OCI-LY1 (cell line): ENCODE measurements at regions not wholly inside any gene's neighbourhood (a gene's known extent, or its start where the extent isn't known, plus 50 kb on each side); places are given as distances from the start of the nearest gene placed in this dataset.

Source experiments
- H2AFZ ChIP-seq: fragments of 200-600 bp; sonication (generic), shearing (Covaris generic); 2 replicates; pipeline ENCODE4 v1.6.0; 2014; ENCODE audit warnings: antibody characterized with exemption, mild to moderate bottlenecking, low read length
- H3F3A ChIP-seq: fragments of 200-600 bp; sonication (generic), shearing (Covaris generic); 2 replicates; pipeline ENCODE4 v1.6.0; 2014; ENCODE audit warnings: mild to moderate bottlenecking, antibody characterized with exemption, low read length, moderate library complexity; ENCODE audit not compliant: insufficient read depth
- H3K27ac ChIP-seq: fragments of 200-600 bp; sonication (generic); 2 replicates; pipeline ENCODE4 v1.5.1; 2014; ENCODE audit warnings: low read length, mixed run types, mild to moderate bottlenecking, low read depth; ENCODE audit not compliant: poor library complexity, severe bottlenecking
- H3K27me3 ChIP-seq: fragments of 200-600 bp; sonication (generic); 2 replicates; pipeline ENCODE4 v1.6.0; 2014; ENCODE audit warnings: antibody characterized with exemption, mild to moderate bottlenecking, low read length, moderate library complexity; ENCODE audit not compliant: insufficient read depth
- H3K36me3 ChIP-seq: fragments of 200-600 bp; sonication (generic); 2 replicates; pipeline ENCODE4 v1.6.1; 2014; ENCODE audit warnings: mild to moderate bottlenecking, antibody characterized with exemption, low read length, moderate library complexity, mixed read lengths; ENCODE audit not compliant: insufficient read depth
- H3K4me1 ChIP-seq: fragments of 200-600 bp; sonication (generic); 2 replicates; pipeline ENCODE4 v1.5.1; 2014; ENCODE audit warnings: mild to moderate bottlenecking, low read length, moderate library complexity; ENCODE audit not compliant: insufficient read depth, severe bottlenecking
- H3K4me2 ChIP-seq: fragments of 200-600 bp; sonication (generic), shearing (Covaris generic); 2 replicates; pipeline ENCODE4 v1.6.1; 2014; ENCODE audit warnings: low read length
- H3K4me3 ChIP-seq: fragments of 200-600 bp; sonication (generic); 2 replicates; pipeline ENCODE4 v1.5.1; 2014; ENCODE audit warnings: low read length, low read depth, mild to moderate bottlenecking, mixed read lengths; ENCODE audit not compliant: poor library complexity, severe bottlenecking
- H3K79me2 ChIP-seq: fragments of 200-600 bp; shearing (Covaris generic); 2 replicates; pipeline ENCODE4 v1.6.1; 2016; ENCODE audit warnings: mixed run types, low read length, mixed read lengths; ENCODE audit not compliant: insufficient read depth
- H3K9ac ChIP-seq: fragments of 200-600 bp; sonication (generic), shearing (Covaris generic); 2 replicates; pipeline ENCODE4 v1.6.1; 2014; ENCODE audit warnings: mild to moderate bottlenecking, low read length, mixed read lengths
- H3K9me2 ChIP-seq: fragments of 200-600 bp; sonication (generic), shearing (Covaris generic); 2 replicates; pipeline ENCODE4 v1.6.1; 2014; ENCODE audit warnings: low read depth, mild to moderate bottlenecking, low read length, mixed read lengths
- H3K9me3 ChIP-seq: fragments of 200-600 bp; shearing (Covaris generic); 2 replicates; pipeline ENCODE4 v1.6.1; 2014; ENCODE audit warnings: low read length, mixed read lengths
- H4K20me1 ChIP-seq: fragments of 200-600 bp; sonication (generic), shearing (Covaris generic); 2 replicates; pipeline ENCODE4 v1.6.0; 2016; ENCODE audit warnings: mild to moderate bottlenecking, low read length; ENCODE audit not compliant: insufficient read depth
- EZH2 ChIP-seq: fragments of 200-600 bp; sonication (generic), shearing (Covaris generic); IDR thresholded peaks from 2 replicates; pipeline ENCODE4 v1.8.0; 2017; ENCODE audit warnings: borderline replicate concordance, mixed run types, mild to moderate bottlenecking, antibody characterized with exemption, low read length, moderate library complexity, mixed read lengths
- TF ChIP-seq, protein P1 (sequence below): fragments of 200-600 bp; sonication (generic), shearing (Covaris generic); IDR thresholded peaks from 2 replicates; pipeline ENCODE4 v1.5.1; 2017; ENCODE audit warnings: mild to moderate bottlenecking, antibody characterized with exemption, low read length, moderate library complexity, mixed read lengths

- Histone ChIP-seq H3K9me2 (no peaks in the 10 kb centered on the region), H3K9me3 (no peaks in the 10 kb centered on the region), H4K20me1 (no peaks in the 10 kb centered on the region), H2AFZ (no peak overlapping the region), H3K27me3 (peaks cover 4% of the 10 kb centered on the region; the same call in 1 of the 2 replicates), H3F3A (no peaks in the 10 kb centered on the region), H3K9ac (no peak overlapping the region), H3K36me3 (no peaks in the 10 kb centered on the region), H3K4me1 (no peaks in the 10 kb centered on the region), H3K79me2 (no peaks in the 10 kb centered on the region), H3K4me3 (no peak overlapping the region), H3K27ac (no peak overlapping the region), H3K4me2 (no peak overlapping the region)
- TF ChIP-seq EZH2, result no peak
- TF ChIP-seq, protein P1, sequence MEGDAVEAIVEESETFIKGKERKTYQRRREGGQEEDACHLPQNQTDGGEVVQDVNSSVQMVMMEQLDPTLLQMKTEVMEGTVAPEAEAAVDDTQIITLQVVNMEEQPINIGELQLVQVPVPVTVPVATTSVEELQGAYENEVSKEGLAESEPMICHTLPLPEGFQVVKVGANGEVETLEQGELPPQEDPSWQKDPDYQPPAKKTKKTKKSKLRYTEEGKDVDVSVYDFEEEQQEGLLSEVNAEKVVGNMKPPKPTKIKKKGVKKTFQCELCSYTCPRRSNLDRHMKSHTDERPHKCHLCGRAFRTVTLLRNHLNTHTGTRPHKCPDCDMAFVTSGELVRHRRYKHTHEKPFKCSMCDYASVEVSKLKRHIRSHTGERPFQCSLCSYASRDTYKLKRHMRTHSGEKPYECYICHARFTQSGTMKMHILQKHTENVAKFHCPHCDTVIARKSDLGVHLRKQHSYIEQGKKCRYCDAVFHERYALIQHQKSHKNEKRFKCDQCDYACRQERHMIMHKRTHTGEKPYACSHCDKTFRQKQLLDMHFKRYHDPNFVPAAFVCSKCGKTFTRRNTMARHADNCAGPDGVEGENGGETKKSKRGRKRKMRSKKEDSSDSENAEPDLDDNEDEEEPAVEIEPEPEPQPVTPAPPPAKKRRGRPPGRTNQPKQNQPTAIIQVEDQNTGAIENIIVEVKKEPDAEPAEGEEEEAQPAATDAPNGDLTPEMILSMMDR, result no peak
Observed at GRCh38 chr17:422196-422930, 69.8 kb upstream of the RPH3AL start.

- peaks cover 4% of the 10 kb centered on the region; the same call in 1 of the 2 replicates for H3K27me3 ChIP-seq
- H3K9me3 ChIP-seq, result no peaks in the 10 kb centered on the region
- H2AFZ ChIP-seq, result no peak overlapping the region
- H3K9ac ChIP-seq, result no peak overlapping the region
- H3K79me2 ChIP-seq, result no peaks in the 10 kb centered on the region
- H3K9me2 ChIP-seq, result no peaks in the 10 kb centered on the region
- H3K4me3 ChIP-seq, result no peak overlapping the region
- H4K20me1 ChIP-seq, result no peaks in the 10 kb centered on the region
- no peak overlapping the region for H3K4me2 ChIP-seq
- peaks cover 17% of the 10 kb centered on the region for H3K4me1 ChIP-seq
- no peaks in the 10 kb centered on the region for H3F3A ChIP-seq
- no peak for TF ChIP-seq EZH2
- TF ChIP-seq, protein P1, result no peak
- H3K27ac ChIP-seq, result no peak overlapping the region
- H3K36me3 ChIP-seq, result no peaks in the 10 kb centered on the region
Observed at GRCh38 chr17:420479-421175, 68.0 kb upstream of the RPH3AL start.

DNA sequence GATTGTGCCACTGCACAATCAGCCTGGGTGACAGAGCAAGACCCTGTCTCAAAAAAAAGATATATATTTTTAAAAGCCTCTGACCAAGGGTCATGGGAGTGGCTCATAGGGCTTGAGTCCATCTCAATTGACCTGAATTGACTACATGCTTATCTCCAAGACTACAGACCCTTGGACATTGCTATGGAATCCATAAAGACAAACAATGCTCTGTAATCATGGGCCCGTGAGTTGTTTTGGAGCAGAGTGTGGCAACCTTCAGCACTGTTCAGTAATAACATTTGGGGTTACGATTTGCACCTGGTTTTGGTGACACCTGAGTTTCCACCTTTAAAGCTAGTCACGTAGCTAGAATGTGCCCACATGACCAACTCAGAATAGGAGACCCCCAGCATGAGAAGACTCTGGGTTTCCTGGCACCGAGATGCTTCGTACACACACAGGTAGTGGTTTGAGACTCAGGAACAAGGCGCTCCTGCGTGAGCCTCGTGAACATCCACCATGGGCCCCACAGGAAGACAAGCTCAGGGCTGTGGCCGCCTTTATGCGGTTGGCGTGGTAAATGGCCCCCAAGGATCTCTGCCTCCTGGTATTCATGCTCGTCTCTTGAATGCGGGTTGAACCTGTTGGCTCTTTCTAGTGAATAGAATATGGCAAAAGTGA lies 66.6 kb upstream of the RPH3AL start:
- Histone ChIP-seq H4K20me1 (no peaks in the 10 kb centered on the region), H3K36me3 (peaks cover 2% of the 10 kb centered on the region; the same call in 1 of the 2 replicates), H3K27ac (no peak overlapping the region), H3K27me3 (peaks cover 4% of the 10 kb centered on the region; the same call in 1 of the 2 replicates), H3K4me2 (no peak overlapping the region), H3K9me2 (no peaks in the 10 kb centered on the region), H3K4me1 (peaks cover 19% of the 10 kb centered on the region), H3K9ac (no peak overlapping the region), H3K4me3 (no peak overlapping the region), H2AFZ (no peak overlapping the region), H3K9me3 (no peaks in the 10 kb centered on the region), H3K79me2 (no peaks in the 10 kb centered on the region), H3F3A (no peaks in the 10 kb centered on the region)
- TF ChIP-seq, protein P1, result no peak
- no peak for TF ChIP-seq EZH2
